DND-41 (cell line): ENCODE measurements at regions not wholly inside any gene's neighbourhood (a gene's known extent, or its start where the extent isn't known, plus 50 kb on each side); places are given as distances from the start of the nearest gene placed in this dataset.
"Not testable (repeated sequence)": the region's sequence is repeated elsewhere in the genome, so short reads cannot be mapped to it uniquely, and the experiment has no call there.

Experiments
- ATAC-seq: fragments of 200-7000 bp; cut with Tn5 transposase; 3 replicates; pipeline ENCODE4 v1.9.1; 2021; ENCODE audit warnings: low read depth; ENCODE audit not compliant: insufficient read depth
- DNase-seq: peaks from one replicate; pipeline ENCODE4 v3.0.0-alpha.2; 2020
- H2AFZ ChIP-seq: 2 replicates; pipeline ENCODE4 v1.6.0; 2012; ENCODE audit warnings: low read depth, low read length
- H3K27ac ChIP-seq: 2 replicates; pipeline ENCODE4 v1.5.1; 2012; ENCODE audit warnings: low read length, inconsistent platforms
- H3K27me3 ChIP-seq: fragments of 200-600 bp; sonication (generic); 2 replicates; pipeline ENCODE4 v1.6.0; 2012; ENCODE audit warnings: low read length, mild to moderate bottlenecking, inconsistent platforms; ENCODE audit not compliant: insufficient read depth, poor library complexity
- H3K36me3 ChIP-seq: 2 replicates; pipeline ENCODE4 v1.5.1; 2012; ENCODE audit warnings: low read length, inconsistent platforms; ENCODE audit not compliant: insufficient read depth
- H3K4me1 ChIP-seq: 2 replicates; pipeline ENCODE4 v1.5.1; 2012; ENCODE audit warnings: mild to moderate bottlenecking, low read length; ENCODE audit not compliant: insufficient read depth
- H3K4me2 ChIP-seq: 2 replicates; pipeline ENCODE4 v1.6.0; 2012; ENCODE audit warnings: mild to moderate bottlenecking, moderate library complexity, low read length, inconsistent platforms; ENCODE audit not compliant: insufficient read depth
- H3K4me3 ChIP-seq, 2 experiments: fragments of 200-600 bp in 1 of 2; shearing (Covaris generic) in 1 of 2; 2 replicates each; pipeline ENCODE4 v1.5.1; 2012 to 2016; ENCODE audit warnings: inconsistent platforms in 2 of 2, low read length in 2 of 2, mild to moderate bottlenecking in 2 of 2, low read depth in 1 of 2, moderate library complexity in 1 of 2
- H3K79me2 ChIP-seq: 2 replicates; pipeline ENCODE4 v1.6.0; 2012; ENCODE audit warnings: low read length, inconsistent platforms; ENCODE audit not compliant: insufficient read depth
- H3K9ac ChIP-seq: 2 replicates; pipeline ENCODE4 v1.6.0; 2012; ENCODE audit warnings: low read depth, mild to moderate bottlenecking, inconsistent platforms, low read length, moderate library complexity
- H3K9me3 ChIP-seq: 2 replicates; pipeline ENCODE4 v1.5.1; 2012; ENCODE audit warnings: low read length, moderate library complexity, mild to moderate bottlenecking, inconsistent platforms; ENCODE audit not compliant: insufficient read depth, severe bottlenecking
- H4K20me1 ChIP-seq: 2 replicates; pipeline ENCODE4 v1.6.0; 2012; ENCODE audit warnings: low read length; ENCODE audit not compliant: insufficient read depth
- EZH2 ChIP-seq: IDR thresholded peaks from 3 replicates; pipeline ENCODE4 v1.6.1; 2012; ENCODE audit warnings: borderline replicate concordance, low read depth, mild to moderate bottlenecking, moderate library complexity, low read length, inconsistent platforms; ENCODE audit not compliant: severe bottlenecking
- TF ChIP-seq, protein P1 (sequence below): IDR thresholded peaks from 2 replicates; pipeline ENCODE4 v1.5.1; 2012; ENCODE audit warnings: borderline replicate concordance, low read length, moderate library complexity, mild to moderate bottlenecking; ENCODE audit not compliant: poor library complexity, severe bottlenecking; ENCODE audit errors: extremely low read depth

DNA sequence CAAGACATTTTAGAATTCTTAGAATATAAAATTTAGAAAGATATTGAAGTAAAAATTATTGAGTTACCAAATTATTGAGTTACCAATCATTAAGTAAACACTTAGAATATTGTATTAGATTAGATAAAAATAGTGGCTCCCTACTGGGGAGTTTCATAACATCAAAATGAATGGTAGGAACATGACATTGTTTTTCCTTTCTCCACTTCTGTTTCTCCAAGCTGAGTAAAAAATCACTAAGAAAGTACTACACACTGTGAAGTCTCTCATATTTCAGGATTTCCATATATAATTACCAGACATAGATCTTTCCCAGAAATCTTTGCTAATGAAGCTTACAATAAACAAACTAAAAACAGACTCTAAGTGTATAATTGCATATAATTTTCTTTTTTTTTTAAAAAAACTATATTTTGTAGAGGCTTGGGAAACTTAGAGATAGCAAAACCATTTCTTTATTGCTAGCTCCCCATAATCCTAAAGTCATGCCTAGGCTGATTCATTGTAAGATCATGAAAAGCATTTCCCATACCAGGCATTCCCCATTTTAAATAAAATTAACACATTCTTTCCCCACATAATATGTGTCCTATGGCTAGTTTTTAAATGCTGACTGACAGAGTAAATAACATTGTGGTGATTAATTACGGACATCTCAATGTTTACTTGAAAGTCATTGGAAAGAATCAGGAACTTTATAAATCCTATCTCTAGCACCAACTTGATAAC lies 1408.7 kb upstream of the GOT2 start:
- Histone ChIP-seq H3K27me3 (no peaks in the 10 kb centered on the region), H4K20me1 (no peaks in the 10 kb centered on the region), H3K9ac (no peak overlapping the region), H3K4me1 (no peaks in the 10 kb centered on the region), H3K9me3 (no peaks in the 10 kb centered on the region), H3K79me2 (no peaks in the 10 kb centered on the region), H3K4me2 (no peak overlapping the region), H2AFZ (no peak overlapping the region), H3K36me3 (no peaks in the 10 kb centered on the region), H3K4me3 (no peak overlapping the region), H3K27ac (no peak overlapping the region)
- no peak for ATAC-seq
- DNase-seq: no peak
- TF ChIP-seq, protein P1, sequence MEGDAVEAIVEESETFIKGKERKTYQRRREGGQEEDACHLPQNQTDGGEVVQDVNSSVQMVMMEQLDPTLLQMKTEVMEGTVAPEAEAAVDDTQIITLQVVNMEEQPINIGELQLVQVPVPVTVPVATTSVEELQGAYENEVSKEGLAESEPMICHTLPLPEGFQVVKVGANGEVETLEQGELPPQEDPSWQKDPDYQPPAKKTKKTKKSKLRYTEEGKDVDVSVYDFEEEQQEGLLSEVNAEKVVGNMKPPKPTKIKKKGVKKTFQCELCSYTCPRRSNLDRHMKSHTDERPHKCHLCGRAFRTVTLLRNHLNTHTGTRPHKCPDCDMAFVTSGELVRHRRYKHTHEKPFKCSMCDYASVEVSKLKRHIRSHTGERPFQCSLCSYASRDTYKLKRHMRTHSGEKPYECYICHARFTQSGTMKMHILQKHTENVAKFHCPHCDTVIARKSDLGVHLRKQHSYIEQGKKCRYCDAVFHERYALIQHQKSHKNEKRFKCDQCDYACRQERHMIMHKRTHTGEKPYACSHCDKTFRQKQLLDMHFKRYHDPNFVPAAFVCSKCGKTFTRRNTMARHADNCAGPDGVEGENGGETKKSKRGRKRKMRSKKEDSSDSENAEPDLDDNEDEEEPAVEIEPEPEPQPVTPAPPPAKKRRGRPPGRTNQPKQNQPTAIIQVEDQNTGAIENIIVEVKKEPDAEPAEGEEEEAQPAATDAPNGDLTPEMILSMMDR: no peak
- no peak for TF ChIP-seq EZH2

DNA sequence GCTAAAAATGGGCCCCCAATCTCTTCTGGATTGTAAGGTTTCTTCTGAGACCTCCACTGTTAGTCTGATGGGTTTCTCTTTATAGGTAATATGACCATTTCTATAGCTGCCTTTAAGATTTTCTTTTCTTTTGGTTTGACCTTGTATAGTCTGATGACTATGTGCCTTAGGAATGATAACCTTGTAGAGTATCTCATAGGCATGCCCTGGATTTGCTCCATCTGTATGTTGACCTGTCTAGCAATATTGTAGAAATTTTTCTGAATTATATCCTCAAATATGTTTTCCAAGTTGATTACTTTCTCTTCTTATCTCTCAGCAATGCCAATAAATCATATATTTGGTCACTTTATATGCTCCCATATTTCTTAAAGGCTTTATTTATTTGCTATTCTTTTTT lies 1403.8 kb upstream of the GOT2 start:
- Histone ChIP-seq H3K4me2 (no peak overlapping the region), H3K27ac (no peak overlapping the region), H3K9me3 (peaks cover 3% of the 10 kb centered on the region), H2AFZ (no peak overlapping the region), H3K4me3 (no peak overlapping the region), H3K79me2 (no peaks in the 10 kb centered on the region), H3K4me1 (no peaks in the 10 kb centered on the region), H3K36me3 (no peaks in the 10 kb centered on the region), H3K9ac (no peak overlapping the region), H3K27me3 (no peaks in the 10 kb centered on the region), H4K20me1 (no peaks in the 10 kb centered on the region)
- DNase-seq: no peak
- no peak for ATAC-seq
- no peak for TF ChIP-seq EZH2
- TF ChIP-seq, protein P1: no peak

DNA sequence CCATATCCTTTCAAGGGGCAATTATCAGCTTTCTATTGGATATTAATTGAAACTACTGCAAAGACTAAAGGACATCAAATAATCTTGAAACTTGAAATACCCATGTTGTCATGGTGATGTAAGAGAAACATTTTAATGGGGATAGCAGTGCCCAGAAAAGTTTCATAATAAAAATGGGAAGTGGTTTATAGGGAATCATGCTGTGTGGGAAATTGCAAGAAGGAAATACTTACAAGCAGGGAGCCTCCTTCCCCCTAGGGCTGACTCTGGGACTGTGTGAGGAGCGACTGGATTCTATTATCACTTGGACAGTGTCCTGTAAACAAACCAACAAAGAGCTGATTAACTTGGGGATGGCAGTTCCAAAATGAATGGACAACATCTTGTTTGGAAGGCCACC lies 1393.1 kb upstream of the GOT2 start:
- DNase-seq: no peak
- Histone ChIP-seq H3K4me3 (no peak overlapping the region), H3K9ac (no peak overlapping the region), H3K4me2 (no peak overlapping the region), H3K27ac (no peak overlapping the region), H4K20me1 (no peaks in the 10 kb centered on the region), H3K9me3 (no peaks in the 10 kb centered on the region), H3K79me2 (no peaks in the 10 kb centered on the region), H2AFZ (no peak overlapping the region), H3K4me1 (peaks cover 9% of the 10 kb centered on the region; the same call in 1 of the 2 replicates), H3K36me3 (no peaks in the 10 kb centered on the region), H3K27me3 (no peaks in the 10 kb centered on the region)
- no peak for ATAC-seq
- TF ChIP-seq, protein P1: no peak
- TF ChIP-seq EZH2: no peak

DNA sequence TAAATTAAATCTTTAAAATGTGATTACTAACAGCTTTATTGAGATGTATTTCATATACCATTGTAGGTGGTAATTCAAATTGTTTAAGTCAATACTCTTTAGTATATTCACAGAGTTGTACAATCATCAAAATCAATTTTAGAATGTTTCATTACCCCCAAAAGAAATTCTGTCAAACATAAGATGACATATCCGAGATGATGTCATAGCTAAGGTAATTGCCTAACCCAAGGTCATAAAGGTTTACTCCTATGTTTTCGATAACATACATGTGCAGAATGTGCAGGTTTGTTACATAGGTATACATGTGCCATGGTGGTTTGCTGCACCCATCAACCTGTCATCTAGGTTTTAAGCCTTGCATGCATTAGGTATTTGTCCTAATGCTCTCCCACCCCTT lies 1392.0 kb upstream of the GOT2 start:
- not testable (repeated sequence) for H3K4me3 ChIP-seq, H3K36me3 ChIP-seq, H3K9me3 ChIP-seq, H3K79me2 ChIP-seq, H3K9ac ChIP-seq, H3K4me2 ChIP-seq, DNase-seq, H4K20me1 ChIP-seq, H3K27ac ChIP-seq, H3K27me3 ChIP-seq, ATAC-seq, H3K4me1 ChIP-seq, H2AFZ ChIP-seq
